Gastrocnemius medialis (tissue), 4 donors: ENCODE measurements at regions not wholly inside any gene's neighbourhood (a gene's known extent, or its start where the extent isn't known, plus 50 kb on each side); places are given as distances from the start of the nearest gene placed in this dataset.

Experiments used
- ATAC-seq, 2 donors: fragments of 150-250 bp; one replicate each; pipeline ENCODE4 v1.9.1; 2016
- DNase-seq, 2 donors: peaks; one replicate each; pipeline ENCODE4 v3.0.0-alpha.2; 2019
- H3K27ac ChIP-seq, 4 donors: fragments of 200-600 bp; sonication (generic); 1 replicate in 1 of 4; 2 replicates in 3 of 4; pipeline ENCODE4 v1.5.1; 2016 to 2018; ENCODE audit warnings: mild to moderate bottlenecking in 2 of 4, moderate library complexity in 1 of 4
- H3K27me3 ChIP-seq, 3 donors: fragments of 200-600 bp; sonication (generic) in 2 of 3; 1 replicate in 1 of 3; 2 replicates in 2 of 3; pipeline versions ENCODE4 v1.5.1 to v1.6.0; 2016 to 2019; ENCODE audit warnings: mild to moderate bottlenecking in 1 of 3, moderate library complexity in 1 of 3
- H3K36me3 ChIP-seq, 2 donors: fragments of 200-600 bp; sonication (generic) in 1 of 2; one replicate each; pipeline ENCODE4 v1.5.1; 2017 to 2018
- H3K4me1 ChIP-seq, 2 donors: fragments of 200-600 bp; sonication (generic) in 1 of 2; one replicate each; pipeline ENCODE4 v1.5.1; 2016 to 2017; ENCODE audit warnings: mild to moderate bottlenecking in 2 of 2
- H3K4me3 ChIP-seq, 4 donors: fragments of 200-600 bp; sonication (generic) in 3 of 4; 1 replicate in 1 of 4; 2 replicates in 3 of 4; pipeline ENCODE4 v1.5.1; 2016 to 2019; ENCODE audit warnings: mild to moderate bottlenecking in 2 of 4
- H3K9me3 ChIP-seq, 3 donors: fragments of 200-600 bp; sonication (generic) in 2 of 3; 1 replicate in 1 of 3; 2 replicates in 2 of 3; pipeline ENCODE4 v1.5.1; 2016 to 2019
- CTCF ChIP-seq, 5 experiments: fragments of 450-650 bp in 3 of 5; fragments of 200-600 bp in 2 of 5; sonication (generic) in 2 of 5; IDR thresholded peaks in 4 of 5; conservative IDR thresholded peaks in 1 of 5; 1 replicate in 4 of 5; 2 replicates in 1 of 5; pipeline ENCODE4 v1.5.1; 2016 to 2019; ENCODE audit warnings: antibody characterized with exemption in 5 of 5, mild to moderate bottlenecking in 3 of 5, moderate library complexity in 3 of 5
- POLR2A ChIP-seq, 2 donors: fragments of 450-650 bp; IDR thresholded peaks; one replicate each; pipeline ENCODE4 v1.6.1; 2017; ENCODE audit warnings: antibody characterized with exemption in 2 of 2, mild to moderate bottlenecking in 2 of 2, moderate library complexity in 2 of 2
- in situ Hi-C, 4 donors: fragments of 200-750 bp; cut with MboI; loops; one replicate each; pipeline versions ENCODE4 v1.15.0 to v1.8.0; 2017; ENCODE audit warnings: low sequenced_read_pairs in 4 of 4
- intact Hi-C: fragments of 100-400 bp; cut with DNase I; formaldehyde crosslinking; loops from one replicate; pipeline ENCODE4 v1.15.1; 2023; ENCODE audit warnings: low total_unique reads

GRCh38 chr6:156497618-156498017 lies 279.6 kb upstream of the ARID1B start:
- DNase-seq: no peak
- no peak overlapping the region for H3K27ac ChIP-seq
- no peak for TF ChIP-seq POLR2A (IDR thresholded peaks at IDR 0.05)
- TF ChIP-seq CTCF (IDR thresholded peaks at IDR 0.05 in 4 of 5, conservative IDR thresholded peaks at IDR 0.05 in 1 of 5): no peak
- in situ Hi-C loops: no loop called here
- intact Hi-C loops: no loop called here
- no peaks in the 10 kb centered on the region for H3K36me3 ChIP-seq
- H3K4me3 ChIP-seq: no peak overlapping the region
- ATAC-seq: no peak
- no peaks in the 10 kb centered on the region for H3K9me3 ChIP-seq
- H3K27me3 ChIP-seq: no peaks in the 10 kb centered on the region
- no peaks in the 10 kb centered on the region for H3K4me1 ChIP-seq

- Histone ChIP-seq H3K27me3 (no peaks in the 10 kb centered on the region), H3K4me3 (no peak overlapping the region), H3K9me3 (no peaks in the 10 kb centered on the region), H3K36me3 (no peaks in the 10 kb centered on the region), H3K4me1 (no peaks in the 10 kb centered on the region), H3K27ac (no peak overlapping the region)
- ATAC-seq (no peak), DNase-seq (no peak)
- intact Hi-C loops: no loop called here
- in situ Hi-C loops: no loop called here
- no peak for TF ChIP-seq POLR2A (IDR thresholded peaks at IDR 0.05)
- TF ChIP-seq CTCF (IDR thresholded peaks at IDR 0.05 in 4 of 5, conservative IDR thresholded peaks at IDR 0.05 in 1 of 5): no peak
Measured at GRCh38 chr6:156487877-156488276, 289.3 kb upstream of the ARID1B start.

GRCh38 chr6:156485150-156485549 lies 292.0 kb upstream of the ARID1B start:
- TF ChIP-seq POLR2A (IDR thresholded peaks at IDR 0.05) (no peak), CTCF (IDR thresholded peaks at IDR 0.05 in 4 of 5, conservative IDR thresholded peaks at IDR 0.05 in 1 of 5) (no peak)
- Histone ChIP-seq H3K4me3 (no peak overlapping the region), H3K36me3 (no peaks in the 10 kb centered on the region), H3K27me3 (no peaks in the 10 kb centered on the region), H3K4me1 (no peaks in the 10 kb centered on the region), H3K27ac (no peak overlapping the region), H3K9me3 (no peaks in the 10 kb centered on the region)
- in situ Hi-C loops: no loop called here
- ATAC-seq: no peak
- no peak for DNase-seq
- intact Hi-C loops: no loop called here

GRCh38 chr6:156474507-156475120 lies 302.6 kb upstream of the ARID1B start:
- Histone ChIP-seq H3K27ac (no peak overlapping the region), H3K36me3 (no peaks in the 10 kb centered on the region), H3K4me3 (no peak overlapping the region), H3K4me1 (no peaks in the 10 kb centered on the region), H3K27me3 (no peaks in the 10 kb centered on the region), H3K9me3 (no peaks in the 10 kb centered on the region)
- in situ Hi-C loops: no loop called here
- TF ChIP-seq POLR2A (IDR thresholded peaks at IDR 0.05): no peak
- TF ChIP-seq CTCF (IDR thresholded peaks at IDR 0.05 in 4 of 5, conservative IDR thresholded peaks at IDR 0.05 in 1 of 5): no peak
- intact Hi-C loops: no loop called here
- no peak for DNase-seq
- no peak for ATAC-seq

GRCh38 chr6:156471000-156471399 lies 306.2 kb upstream of the ARID1B start:
- ATAC-seq (no peak), DNase-seq (no peak)
- TF ChIP-seq POLR2A (IDR thresholded peaks at IDR 0.05) (no peak), CTCF (IDR thresholded peaks at IDR 0.05 in 4 of 5, conservative IDR thresholded peaks at IDR 0.05 in 1 of 5) (no peak)
- no peak overlapping the region for H3K4me3 ChIP-seq
- no peak overlapping the region for H3K27ac ChIP-seq
- intact Hi-C loops (no loop called here), in situ Hi-C loops (no loop called here)
- no peaks in the 10 kb centered on the region for H3K4me1 ChIP-seq
- no peaks in the 10 kb centered on the region for H3K9me3 ChIP-seq
- H3K36me3 ChIP-seq: no peaks in the 10 kb centered on the region
- no peaks in the 10 kb centered on the region for H3K27me3 ChIP-seq
